ENCODE measurements at regions not wholly inside any gene's neighbourhood (a gene's known extent, or its start where the extent isn't known, plus 50 kb on each side); places are given as distances from the start of the nearest gene placed in this dataset.

GRCh38 chr20:43389839-43390626 is 67.7 kb upstream of the SRSF6 start:
- Mint-ChIP-seq H3K9me3 (ENCODE audit: insufficient read depth) (peaks cover 6% of the 10 kb centered on the region), H3K4me1 (no peaks in the 10 kb centered on the region), H3K27me3 (peaks cover 30% of the 10 kb centered on the region), H3K4me3 (no peak overlapping the region), H3K27ac (no peak overlapping the region)
- ATAC-seq (ENCODE audit: low read depth) (no peak), DNase-seq (no peak)
- ChIA-PET CTCF (no interaction called here), POLR2A (no interaction called here)
- H3K27me3 ChIP-seq (replicated peaks in 1 of 4; ENCODE audit: control extremely low read depth in 1 of 4, control insufficient read depth in 3 of 4, insufficient read depth in 4 of 4, low read length in 3 of 4): peaks cover 0 to 7% (median 0%) of the 10 kb centered on the region in 4 experiments
- H3K4me3 ChIP-seq (ENCODE audit: control extremely low read depth in 1 of 5, extremely low read depth in 1 of 5, insufficient read depth in 1 of 5, low read depth in 2 of 5, low read length in 4 of 5): no peak overlapping the region
- H3K4me2 ChIP-seq (replicated peaks; ENCODE audit: low read depth, low read length, poor library complexity, severe bottlenecking): no peak overlapping the region
- peaks cover 0 to 16% (median 9%) of the 10 kb centered on the region in 3 donors for H3K9me3 ChIP-seq (ENCODE audit: control extremely low read depth in 1 of 3, control insufficient read depth in 2 of 3, insufficient read depth in 1 of 3, low read length in 2 of 3)
- 43% methylated on average over 16 of the region's 26 CpGs for WGBS (ENCODE audit: insufficient coverage)
- no peaks in the 10 kb centered on the region for H3K79me2 ChIP-seq (ENCODE audit: control insufficient read depth, insufficient read depth, low read length)
- H3K27ac ChIP-seq (ENCODE audit: low read length in 2 of 2): no peak overlapping the region
- no peak overlapping the region for H2AFZ ChIP-seq (ENCODE audit: insufficient read depth, low read depth, low read length, poor library complexity, severe bottlenecking)
- no peaks in the 10 kb centered on the region for H4K20me1 ChIP-seq (ENCODE audit: control insufficient read depth, insufficient read depth, low read length, poor library complexity, severe bottlenecking)
- H3K4me1 ChIP-seq (ENCODE audit: control insufficient read depth in 2 of 2, insufficient read depth in 2 of 2, low read length in 2 of 2): no peaks in the 10 kb centered on the region
- no peak for TF ChIP-seq CTCF (IDR thresholded peaks at IDR 0.05)
- no peak overlapping the region for H3K9ac ChIP-seq (ENCODE audit: low read length)
- no peaks in the 10 kb centered on the region for H3K36me3 ChIP-seq (replicated peaks in 1 of 2; ENCODE audit: control extremely low read depth in 1 of 2, control insufficient read depth in 1 of 2, extremely low read depth in 1 of 2, insufficient read depth in 2 of 2, low read length in 1 of 2)
- intact Hi-C loops (cut with micrococcal nuclease): no loop called here

GRCh38 chr20:43389211-43389610 is 68.5 kb upstream of the SRSF6 start:
- Histone ChIP-seq H3K4me3 (ENCODE audit: control extremely low read depth in 1 of 5, extremely low read depth in 1 of 5, insufficient read depth in 1 of 5, low read depth in 2 of 5, low read length in 4 of 5) (no peak overlapping the region), H3K9ac (ENCODE audit: low read length) (no peak overlapping the region), H3K4me1 (ENCODE audit: control insufficient read depth in 2 of 2, insufficient read depth in 2 of 2, low read length in 2 of 2) (no peaks in the 10 kb centered on the region), H3K27me3 (replicated peaks in 1 of 4; ENCODE audit: control extremely low read depth in 1 of 4, control insufficient read depth in 3 of 4, insufficient read depth in 4 of 4, low read length in 3 of 4) (peaks cover 0 to 7% (median 0%) of the 10 kb centered on the region in 4 experiments), H4K20me1 (ENCODE audit: control insufficient read depth, insufficient read depth, low read length, poor library complexity, severe bottlenecking) (no peaks in the 10 kb centered on the region), H3K9me3 (ENCODE audit: control extremely low read depth in 1 of 3, control insufficient read depth in 2 of 3, insufficient read depth in 1 of 3, low read length in 2 of 3) (peaks cover 0 to 16% (median 9%) of the 10 kb centered on the region in 3 donors), H2AFZ (ENCODE audit: insufficient read depth, low read depth, low read length, poor library complexity, severe bottlenecking) (no peak overlapping the region), H3K79me2 (ENCODE audit: control insufficient read depth, insufficient read depth, low read length) (no peaks in the 10 kb centered on the region), H3K27ac (ENCODE audit: low read length in 2 of 2) (no peak overlapping the region), H3K4me2 (replicated peaks; ENCODE audit: low read depth, low read length, poor library complexity, severe bottlenecking) (no peak overlapping the region), H3K36me3 (replicated peaks in 1 of 2; ENCODE audit: control extremely low read depth in 1 of 2, control insufficient read depth in 1 of 2, extremely low read depth in 1 of 2, insufficient read depth in 2 of 2, low read length in 1 of 2) (no peaks in the 10 kb centered on the region)
- H3K9me3 Mint-ChIP-seq (ENCODE audit: insufficient read depth): peaks cover 6% of the 10 kb centered on the region
- no peak overlapping the region for H3K27ac Mint-ChIP-seq
- WGBS (ENCODE audit: insufficient coverage): 88% methylated on average over 4 of the region's 6 CpGs
- POLR2A ChIA-PET: no interaction called here
- DNase-seq: no peak
- peaks cover 32% of the 10 kb centered on the region for H3K27me3 Mint-ChIP-seq
- intact Hi-C loops (cut with micrococcal nuclease): no loop called here
- TF ChIP-seq CTCF (IDR thresholded peaks at IDR 0.05): no peak
- TF ChIP-seq EZH2 (IDR thresholded peaks at IDR 0.05; ENCODE audit: borderline replicate concordance, insufficient read depth, low read depth, low read length, poor library complexity, severe bottlenecking): no peak
- CTCF ChIA-PET: no interaction called here
- H3K4me1 Mint-ChIP-seq: no peaks in the 10 kb centered on the region
- no peak for ATAC-seq (ENCODE audit: low read depth)
- H3K4me3 Mint-ChIP-seq: no peak overlapping the region

Measured in B cell (primary cell).